Retina (tissue), 1 donor: ENCODE measurements at regions not wholly inside any gene's neighbourhood (a gene's known extent, or its start where the extent isn't known, plus 50 kb on each side); places are given as distances from the start of the nearest gene placed in this dataset.

Source experiments
- DNase-seq: peaks from one replicate; pipeline ENCODE4 v3.0.0-alpha.2; 2016

DNA sequence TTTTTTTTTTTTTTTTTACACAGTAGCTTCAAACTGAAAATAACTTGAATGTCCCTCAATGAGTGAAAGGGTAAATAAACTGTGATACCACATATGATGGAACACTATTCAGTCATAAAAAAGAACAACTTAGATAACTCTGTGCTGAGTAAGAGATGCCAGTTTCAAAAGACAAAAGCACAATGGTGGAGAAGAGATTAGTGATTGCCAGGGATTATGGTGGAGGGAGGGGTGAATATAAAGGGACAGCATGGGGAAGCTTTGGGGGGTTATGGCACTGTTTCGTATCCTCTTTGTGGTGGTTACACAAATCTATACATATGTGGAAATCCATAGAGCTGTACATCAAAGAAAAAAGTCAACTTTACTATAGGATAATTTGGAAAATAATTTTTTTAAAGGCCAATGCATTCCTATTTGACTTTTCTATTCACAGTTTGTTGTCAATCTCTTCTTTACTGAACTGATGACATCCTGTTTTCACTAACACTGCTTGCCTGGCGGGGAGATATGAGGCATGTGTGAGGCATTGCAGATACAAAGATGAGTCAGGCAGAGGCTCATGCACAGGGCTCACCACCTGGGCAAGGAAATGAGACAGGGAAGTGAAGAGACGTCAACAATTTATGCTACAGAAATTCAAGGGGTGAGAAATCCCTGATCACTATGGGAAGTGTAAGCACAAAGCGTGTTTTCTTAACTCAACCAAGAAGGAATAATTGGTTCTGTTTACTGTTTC is 302.7 kb downstream of the DUSP10 start:
- no peak for DNase-seq

DNA sequence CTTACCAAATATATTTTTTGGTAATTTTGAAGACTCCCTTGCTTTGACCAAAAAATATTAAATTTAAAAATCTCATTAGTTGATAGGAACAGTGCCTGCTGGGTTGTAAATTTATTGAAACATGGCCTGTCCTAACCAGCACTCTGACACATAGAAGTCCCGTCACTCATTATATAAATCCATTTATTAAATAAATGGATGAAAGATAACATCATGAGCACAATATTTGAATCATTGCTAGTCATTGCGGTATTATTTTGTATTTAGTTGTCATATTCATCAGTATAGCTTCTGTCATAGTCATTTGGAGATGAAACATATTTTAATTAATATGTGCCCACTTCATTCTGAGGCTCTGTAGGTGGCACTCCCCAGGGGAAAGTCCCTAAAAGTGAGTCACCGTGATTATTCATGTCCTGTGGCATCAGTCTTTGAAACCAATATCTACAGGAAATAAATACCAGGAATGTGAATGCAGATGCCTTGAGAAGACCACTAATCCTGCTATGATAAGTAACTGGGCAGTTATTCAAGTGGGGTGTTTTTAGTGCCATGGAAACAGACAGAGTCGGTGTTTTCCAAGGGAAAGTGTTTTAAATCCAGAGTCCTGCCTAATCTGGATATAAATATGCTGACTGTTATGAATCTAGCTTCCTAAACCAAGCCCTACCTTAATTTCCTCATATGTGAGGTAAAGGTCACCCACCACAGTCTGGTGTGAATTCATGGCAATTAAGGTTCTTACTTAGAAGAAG is 302.0 kb downstream of the DUSP10 start:
- DNase-seq, result no peak

DNA sequence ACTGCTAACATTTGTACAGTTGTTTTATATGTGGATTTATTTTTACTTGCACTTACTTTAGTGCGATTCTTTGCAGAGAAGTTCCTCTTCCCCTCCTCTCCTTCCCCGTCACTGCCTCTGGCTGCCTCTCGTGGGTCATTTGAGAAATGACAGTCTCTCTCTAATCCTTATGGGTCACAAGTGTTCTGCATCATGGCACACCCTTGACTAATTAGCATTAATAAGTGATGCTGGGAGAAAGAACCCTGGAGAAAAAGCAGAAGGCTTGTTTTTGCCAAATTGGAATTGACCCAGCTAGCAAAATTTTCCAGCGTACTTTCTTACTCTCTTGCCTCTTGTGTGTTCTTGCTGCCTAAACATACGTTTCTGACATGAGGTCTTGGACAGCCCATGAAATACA is 301.2 kb downstream of the DUSP10 start:
- peak; percentile 36 for DNase-seq

DNA sequence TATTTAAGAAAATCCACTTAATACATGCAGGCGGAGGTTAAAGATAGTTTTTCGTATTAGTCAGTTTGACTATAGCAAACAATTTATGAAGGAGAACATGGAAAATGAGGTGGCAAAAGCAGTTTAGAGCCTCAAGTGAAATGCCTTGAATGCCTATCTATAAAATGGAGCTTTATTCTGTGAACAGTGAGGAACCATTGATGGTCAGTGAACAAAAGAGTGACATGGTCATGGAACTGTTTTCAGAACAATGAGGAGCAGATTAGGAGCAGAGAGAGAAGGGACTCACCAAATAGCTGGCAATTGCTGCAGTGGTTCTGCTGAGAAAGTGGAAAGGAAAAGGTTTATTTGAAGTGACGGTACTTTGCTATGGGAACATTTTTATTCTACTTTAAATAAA is 299.8 kb downstream of the DUSP10 start:
- peak; percentile 26 for DNase-seq

GRCh38 chr1:221444346-221444745 is 297.5 kb downstream of the DUSP10 start:
- DNase-seq, result no peak

GRCh38 chr1:221448585-221449175 is 293.2 kb downstream of the DUSP10 start:
- DNase-seq, result no peak

DNA sequence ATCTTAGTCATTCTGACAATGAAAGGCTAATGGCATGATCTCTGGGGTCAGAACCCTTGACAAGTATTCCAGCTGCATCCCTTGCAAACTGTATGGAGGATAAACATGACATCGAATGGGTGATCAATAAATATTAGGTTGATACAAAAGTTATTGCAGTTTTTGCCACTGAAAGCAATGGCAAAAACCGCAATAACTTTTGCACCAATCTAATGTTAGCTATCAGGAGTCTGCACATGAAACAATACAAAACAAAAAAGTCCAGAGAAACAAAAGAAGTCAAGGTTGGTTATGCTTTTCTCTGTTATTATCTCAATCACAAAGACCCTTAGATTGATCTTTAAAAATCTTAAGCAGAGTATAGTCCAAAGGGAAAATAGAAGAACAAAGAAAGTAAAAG is 292.7 kb downstream of the DUSP10 start:
- no peak for DNase-seq

GRCh38 chr1:221449801-221450470 is 292.0 kb downstream of the DUSP10 start:
- DNase-seq, result no peak

- DNase-seq, result no peak
Observed at GRCh38 chr1:221451741-221452140, 290.1 kb downstream of the DUSP10 start.

GRCh38 chr1:221454096-221454495 is 287.8 kb downstream of the DUSP10 start:
- no peak for DNase-seq

DNA sequence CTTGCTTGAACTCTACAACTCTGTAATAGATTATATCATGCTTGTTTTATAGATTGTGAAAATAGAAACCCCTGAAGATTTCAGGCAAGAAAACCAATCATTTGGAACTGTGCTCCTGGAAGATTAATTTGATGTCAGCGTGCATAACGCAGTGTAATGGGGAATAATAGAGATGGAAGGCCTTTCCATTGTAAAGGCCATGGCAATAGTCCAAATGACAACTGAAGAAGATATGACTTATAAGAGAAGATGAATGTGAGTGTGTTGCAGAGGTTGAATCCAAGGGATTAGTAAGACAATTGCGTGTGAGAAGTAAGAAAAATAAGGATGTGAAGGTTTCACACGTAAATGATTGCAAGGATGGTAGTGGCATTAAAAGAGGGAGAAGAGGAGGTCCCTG is 285.0 kb downstream of the DUSP10 start:
- no peak for DNase-seq

GRCh38 chr1:221457685-221458446 is 284.0 kb downstream of the DUSP10 start:
- no peak for DNase-seq

GRCh38 chr1:221458447-221459156 is 283.3 kb downstream of the DUSP10 start:
- no peak for DNase-seq

- DNase-seq, result no peak
Observed at GRCh38 chr1:221459558-221459957, 282.3 kb downstream of the DUSP10 start.

GRCh38 chr1:221462345-221462744 is 279.5 kb downstream of the DUSP10 start:
- DNase-seq, result no peak

DNA sequence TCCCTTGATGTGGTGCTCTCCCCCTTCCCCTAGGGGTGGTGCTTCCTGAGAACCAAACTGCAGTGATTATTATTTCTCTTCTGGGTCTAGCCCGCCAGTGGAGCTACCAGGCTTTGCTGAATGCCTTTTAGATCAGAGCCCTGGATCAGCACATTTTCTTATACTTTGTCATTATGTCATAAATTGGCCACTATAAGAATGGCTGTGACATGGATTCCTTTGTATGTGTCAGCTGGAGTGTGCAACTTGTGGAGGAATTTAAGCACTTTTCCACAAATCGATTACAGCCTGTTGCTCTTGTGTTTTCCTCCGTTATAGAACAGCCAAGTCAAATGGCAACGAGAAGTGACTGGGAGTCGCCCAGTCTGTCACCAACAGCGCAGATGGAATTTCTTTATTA is 273.3 kb downstream of the DUSP10 start:
- DNase-seq, result no peak

DNA sequence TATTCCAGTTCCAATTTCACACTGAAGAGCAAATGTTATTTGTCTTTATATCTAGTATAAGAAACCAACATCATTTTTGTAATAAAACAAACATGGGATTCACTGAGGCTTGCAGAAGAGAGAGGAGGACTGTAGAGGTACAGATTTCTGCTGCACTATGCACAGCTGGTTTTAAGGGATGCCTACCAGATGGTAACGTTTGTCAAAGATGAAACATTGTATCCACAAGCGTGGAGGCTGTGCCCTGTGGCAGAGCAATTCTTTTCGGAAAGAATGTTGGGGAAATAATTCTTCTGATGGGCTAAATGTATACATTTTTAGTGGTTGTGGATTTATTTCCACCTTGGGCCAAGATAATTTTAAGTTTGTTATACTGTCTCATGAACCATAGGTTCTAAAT is 272.4 kb downstream of the DUSP10 start:
- DNase-seq, result no peak

DNA sequence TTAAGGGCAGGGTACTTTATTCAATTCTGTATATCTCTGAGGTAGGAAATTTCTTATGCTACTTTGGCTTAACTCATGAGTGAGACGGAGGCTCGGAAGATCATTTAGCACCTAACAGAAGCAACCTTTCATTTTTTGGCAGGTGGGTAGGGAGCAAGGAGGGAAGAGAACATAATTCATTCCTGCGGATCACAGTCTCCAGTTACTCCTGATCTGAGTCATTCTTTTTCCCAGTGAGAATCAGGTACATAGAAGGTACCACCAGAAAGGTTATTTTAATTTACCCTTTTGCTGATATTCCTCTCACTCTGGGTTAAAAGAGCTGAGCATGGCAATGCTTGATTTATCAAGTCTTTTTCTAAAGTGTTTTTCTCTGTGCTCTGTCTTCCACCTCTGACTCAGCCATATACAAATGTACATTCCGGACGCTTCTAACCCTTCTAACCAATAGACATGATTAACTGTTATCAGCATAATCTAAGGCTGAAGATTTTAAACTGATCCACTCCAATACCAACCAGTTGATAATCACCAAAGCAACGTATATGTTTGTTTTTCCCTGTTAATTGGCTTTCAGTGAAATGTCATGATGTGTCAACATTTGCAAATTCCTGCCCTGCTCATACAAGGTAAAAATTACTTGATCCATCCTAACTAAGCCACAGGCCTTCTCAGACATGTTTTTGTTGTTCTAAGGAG is 271.7 kb downstream of the DUSP10 start:
- DNase-seq, result no peak

DNA sequence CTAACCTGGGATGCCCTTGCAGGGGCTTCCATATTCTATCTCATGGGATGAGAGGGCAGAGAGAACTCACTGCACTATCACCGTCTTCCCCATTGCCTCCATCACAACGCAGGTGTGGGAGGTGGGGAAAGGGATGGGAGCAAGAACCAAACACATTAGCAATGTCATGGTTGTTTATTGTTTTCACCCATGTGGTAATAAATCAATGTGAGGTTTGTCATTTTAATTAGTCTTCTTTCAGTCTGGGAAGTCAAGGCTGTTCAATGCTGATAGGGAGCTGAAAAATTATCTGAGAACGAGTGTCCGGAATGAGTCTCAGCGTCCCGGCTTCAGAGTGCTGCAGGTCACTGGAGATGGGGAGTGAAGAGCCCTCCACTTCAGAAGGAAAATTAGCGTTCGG is 268.5 kb downstream of the DUSP10 start:
- DNase-seq, result no peak

GRCh38 chr1:221477252-221477651 is 264.6 kb downstream of the DUSP10 start:
- no peak for DNase-seq
